ENCODE measurements at regions not wholly inside any gene's neighbourhood (a gene's known extent, or its start where the extent isn't known, plus 50 kb on each side); places are given as distances from the start of the nearest gene placed in this dataset.

DNA sequence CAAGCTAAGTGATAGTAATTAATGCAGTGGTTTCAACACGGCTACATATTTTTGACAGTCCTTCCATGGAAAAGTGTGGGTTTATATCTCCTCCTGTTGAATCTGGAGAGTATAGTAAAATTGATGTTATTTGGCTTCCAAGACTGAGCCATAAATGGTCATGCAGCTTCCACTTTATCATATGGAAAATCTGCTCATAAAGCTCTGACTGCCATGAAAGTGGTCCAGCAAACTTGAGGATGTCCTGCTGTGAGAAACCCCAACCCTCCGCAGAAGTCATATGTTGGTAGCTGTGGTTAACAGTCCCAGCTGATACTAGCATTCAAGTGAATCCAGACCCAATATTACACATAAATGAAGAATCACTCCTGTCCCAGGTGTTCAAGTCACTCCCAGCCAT, 378.3 kb downstream of the KCTD16 start:
- no peak overlapping the region for H2AK9ac ChIP-seq (replicated peaks; ENCODE audit: low read depth, low read length, poor library complexity)
- H3K23ac ChIP-seq (ENCODE audit: low read depth, low read length), result no peak overlapping the region
- H3K18ac ChIP-seq (ENCODE audit: low read depth, low read length), result no peak overlapping the region
- no TSS peak for BruUV-seq (replicated peaks)
- H2AK5ac ChIP-seq (ENCODE audit: low read depth, low read length), result no peak overlapping the region
- H4K20me1 ChIP-seq (ENCODE audit: insufficient read depth, low read length), result no peaks in the 10 kb centered on the region
- no peak overlapping the region for H3K4ac ChIP-seq (ENCODE audit: low read depth, low read length)
- no peaks in the 10 kb centered on the region for H3K27me3 ChIP-seq (ENCODE audit: control insufficient read depth, insufficient read depth, low read length)
- DNase-seq, result no peak
- H2BK20ac ChIP-seq (ENCODE audit: low read depth, low read length), result no peak overlapping the region
- H3K79me1 ChIP-seq (ENCODE audit: low read depth in 1 of 2, low read length in 2 of 2), result no peaks in the 10 kb centered on the region
- H2BK5ac ChIP-seq (ENCODE audit: low read depth, low read length, poor library complexity, severe bottlenecking), result no peak overlapping the region
- no peak overlapping the region for H2BK15ac ChIP-seq (ENCODE audit: low read depth, low read length)
- H4K8ac ChIP-seq (ENCODE audit: low read depth in 2 of 2, low read length in 2 of 2), result no peak overlapping the region
- H3K9ac ChIP-seq (ENCODE audit: low read depth, low read length), result no peak overlapping the region
- CTCF ChIA-PET, result no interaction called here
- intact Hi-C loops (cut with micrococcal nuclease) (loop anchor here (5.0 kb wide), 1 partner anchor 347 kb away; no protein-coding TSS in a partner anchor), in situ Hi-C loops (cut with MboI; ENCODE audit: low sequenced_read_pairs) (no loop called here), dilution Hi-C loops (cut with HindIII; ENCODE audit: low sequenced_read_pairs, unreplicated experiment) (no loop called here)
- no peak overlapping the region for H3K4me2 ChIP-seq (ENCODE audit: low read depth, low read length)
- TF ChIP-seq CHD1 (IDR thresholded peaks at IDR 0.05; ENCODE audit: low read depth, low read length) (no peak), MAZ (IDR thresholded peaks at IDR 0.05; ENCODE audit: borderline replicate concordance, low read depth, low read length) (no peak), RFX5 (IDR thresholded peaks at IDR 0.05; ENCODE audit: low read depth, low read length) (no peak), BHLHE40 (IDR thresholded peaks at IDR 0.05; ENCODE audit: low read depth, low read length) (no peak), SMC3 (IDR thresholded peaks at IDR 0.05; ENCODE audit: low read depth, low read length) (no peak), FOS (IDR thresholded peaks at IDR 0.05; ENCODE audit: low read depth, low read length) (no peak), CTCF (conservative IDR thresholded peaks at IDR 0.05; ENCODE audit: low read depth, low read length) (no peak), RAD21 (IDR thresholded peaks at IDR 0.05; ENCODE audit: low read length) (no peak), NFE2L2 (IDR thresholded peaks at IDR 0.05; ENCODE audit: low read depth, low read length) (no peak), MAFK (IDR thresholded peaks at IDR 0.05; ENCODE audit: low read depth, low read length) (no peak), POLR2A (IDR thresholded peaks at IDR 0.05; ENCODE audit: low read depth, low read length) (no peak), RCOR1 (IDR thresholded peaks at IDR 0.05; ENCODE audit: insufficient replicate concordance, low read length) (no peak), MXI1 (IDR thresholded peaks at IDR 0.05; ENCODE audit: borderline replicate concordance, low read depth, low read length) (no peak), CEBPB (IDR thresholded peaks at IDR 0.05; ENCODE audit: low read depth, low read length) (no peak)
- TF ChIP-seq, protein P1, sequence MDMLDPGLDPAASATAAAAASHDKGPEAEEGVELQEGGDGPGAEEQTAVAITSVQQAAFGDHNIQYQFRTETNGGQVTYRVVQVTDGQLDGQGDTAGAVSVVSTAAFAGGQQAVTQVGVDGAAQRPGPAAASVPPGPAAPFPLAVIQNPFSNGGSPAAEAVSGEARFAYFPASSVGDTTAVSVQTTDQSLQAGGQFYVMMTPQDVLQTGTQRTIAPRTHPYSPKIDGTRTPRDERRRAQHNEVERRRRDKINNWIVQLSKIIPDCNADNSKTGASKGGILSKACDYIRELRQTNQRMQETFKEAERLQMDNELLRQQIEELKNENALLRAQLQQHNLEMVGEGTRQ (IDR thresholded peaks at IDR 0.05; ENCODE audit: low read depth, low read length), result no peak
- TF ChIP-seq, protein P2, sequence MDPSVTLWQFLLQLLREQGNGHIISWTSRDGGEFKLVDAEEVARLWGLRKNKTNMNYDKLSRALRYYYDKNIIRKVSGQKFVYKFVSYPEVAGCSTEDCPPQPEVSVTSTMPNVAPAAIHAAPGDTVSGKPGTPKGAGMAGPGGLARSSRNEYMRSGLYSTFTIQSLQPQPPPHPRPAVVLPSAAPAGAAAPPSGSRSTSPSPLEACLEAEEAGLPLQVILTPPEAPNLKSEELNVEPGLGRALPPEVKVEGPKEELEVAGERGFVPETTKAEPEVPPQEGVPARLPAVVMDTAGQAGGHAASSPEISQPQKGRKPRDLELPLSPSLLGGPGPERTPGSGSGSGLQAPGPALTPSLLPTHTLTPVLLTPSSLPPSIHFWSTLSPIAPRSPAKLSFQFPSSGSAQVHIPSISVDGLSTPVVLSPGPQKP (IDR thresholded peaks at IDR 0.05; ENCODE audit: borderline replicate concordance, low read depth, low read length), result no peak
- H3K4me3 ChIP-seq (ENCODE audit: insufficient read depth, low read depth, low read length), result no peak overlapping the region
- H3K36me3 ChIP-seq (ENCODE audit: control insufficient read depth, insufficient read depth, low read length), result no peaks in the 10 kb centered on the region
- H3K27ac ChIP-seq (ENCODE audit: insufficient read depth, low read length), result no peak overlapping the region
- H3K9me3 ChIP-seq (ENCODE audit: control insufficient read depth, insufficient read depth, low read length), result no peaks in the 10 kb centered on the region
- no peaks in the 10 kb centered on the region for H3K4me1 ChIP-seq (ENCODE audit: control insufficient read depth, insufficient read depth, low read length)
- POLR2A ChIA-PET (ENCODE audit: unreplicated experiment), result no interaction called here
- no peak for ATAC-seq (ENCODE audit: low read depth)
- no peak overlapping the region for H2AFZ ChIP-seq (replicated peaks; ENCODE audit: low read length, poor library complexity)
- no peak overlapping the region for H3K14ac ChIP-seq (replicated peaks; ENCODE audit: low read depth, low read length)
- H2BK120ac ChIP-seq (ENCODE audit: low read depth, low read length), result no peak overlapping the region
- H3K56ac ChIP-seq (ENCODE audit: extremely low read depth, insufficient read depth, low read length), result no peak overlapping the region
- no CpG with 5 or more reads among the region's 2 CpGs for WGBS, 2 experiments (ENCODE audit: extremely low coverage in 2 of 2, insufficient read length in 1 of 2)
- no peak overlapping the region for H4K5ac ChIP-seq (ENCODE audit: low read depth, low read length)
- no peak overlapping the region for H4K91ac ChIP-seq (ENCODE audit: insufficient read depth, low read depth, low read length)
- no peaks in the 10 kb centered on the region for H3K9me1 ChIP-seq (ENCODE audit: insufficient read depth, low read length)

All from IMR-90 (cell line).